Activated CD8-positive, alpha-beta memory T cell treated with anti-CD3 and anti-CD28 coated beads for 36 hours (primary cell): ENCODE measurements at regions not wholly inside any gene's neighbourhood (a gene's known extent, or its start where the extent isn't known, plus 50 kb on each side); places are given as distances from the start of the nearest gene placed in this dataset.

Experiments used
- CTCF ChIA-PET: fragments of 350-600 bp; sonication (Branson Sonifier 250); formaldehyde crosslinking; loops from one replicate; lab custom pipeline; 2021; ENCODE audit warnings: antibody characterized with exemption; lab: Charles Lee
- POLR2A ChIA-PET: fragments of 350-600 bp; sonication (Branson Sonifier 250); formaldehyde crosslinking; loops from one replicate; lab custom pipeline; 2021; ENCODE audit warnings: antibody characterized with exemption; lab: Charles Lee

DNA sequence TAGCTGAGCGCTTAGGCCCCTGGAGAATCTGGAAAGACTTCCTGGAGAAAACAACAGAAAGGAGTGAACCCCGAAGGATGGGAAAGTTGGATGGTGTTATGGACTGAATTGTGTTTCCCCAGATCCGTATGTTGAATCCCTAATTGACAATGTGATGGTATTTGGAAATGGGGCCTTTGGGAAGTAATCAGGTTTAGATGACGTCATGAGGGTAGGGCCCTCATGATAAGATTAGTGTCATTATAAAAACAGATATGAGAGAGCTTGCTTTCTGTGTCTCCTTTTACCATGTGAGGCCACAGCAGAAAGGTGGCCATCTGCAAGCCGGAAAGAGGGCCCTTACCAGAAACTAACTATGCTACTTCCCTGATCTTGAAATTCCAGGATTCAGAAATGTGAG, 159.5 kb downstream of the QDPR start:
- ChIA-PET POLR2A (no interaction called here), CTCF (interaction anchor here (0.6 kb wide), 1 partner anchor 11 kb away, joined by 3 read pairs; no protein-coding TSS in a partner anchor)

DNA sequence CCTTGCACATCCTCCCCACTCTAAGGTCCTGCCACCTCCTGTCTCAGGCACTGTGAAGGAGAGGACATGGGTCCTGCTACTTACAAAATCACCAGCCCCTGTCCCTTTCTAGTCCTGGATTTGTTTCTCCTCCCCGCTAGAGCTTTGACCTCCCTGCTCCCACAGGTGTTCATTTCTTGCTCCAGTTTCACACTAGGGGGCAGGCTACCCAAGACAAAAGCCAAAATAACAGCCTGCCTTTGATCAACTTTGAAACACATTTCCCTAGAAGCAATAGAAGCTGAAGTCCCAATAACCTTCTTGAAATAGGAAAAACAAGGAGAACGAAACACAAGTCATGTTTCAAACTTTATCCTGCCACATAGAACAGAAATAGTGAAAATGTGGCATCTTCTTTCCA, 164.4 kb downstream of the QDPR start:
- CTCF ChIA-PET, result interaction anchor here (1.0 to 2.7 kb wide), 4 partner anchors 9 to 125 kb away, joined by 3 to 15 read pairs (median 4); no protein-coding TSS in a partner anchor
- POLR2A ChIA-PET, result no interaction called here

GRCh38 chr4:17339376-17339775, 172.5 kb downstream of the QDPR start:
- POLR2A ChIA-PET, result no interaction called here

GRCh38 chr4:17336986-17337385, 174.9 kb downstream of the QDPR start:
- ChIA-PET POLR2A (no interaction called here), CTCF (interaction anchor here (0.6 to 1.1 kb wide), 3 partner anchors 11 to 34 kb away, joined by 3 to 4 read pairs (median 3); no protein-coding TSS in a partner anchor)

More at GRCh38 chr4:17339376-17339775, 172.5 kb downstream of the QDPR start:
- CTCF ChIA-PET, result no interaction called here

GRCh38 chr4:17336524-17336961, 175.3 kb downstream of the QDPR start:
- POLR2A ChIA-PET, result no interaction called here

GRCh38 chr4:17336069-17336468, 175.8 kb downstream of the QDPR start:
- ChIA-PET POLR2A (no interaction called here), CTCF (interaction anchor here (1.1 kb wide), 1 partner anchor 12 kb away, joined by 4 read pairs; no protein-coding TSS in a partner anchor)

More at GRCh38 chr4:17336524-17336961, 175.3 kb downstream of the QDPR start:
- CTCF ChIA-PET, result interaction anchor here (1.1 kb wide), 2 partner anchors 13 to 34 kb away, joined by 3 to 4 read pairs; no protein-coding TSS in a partner anchor

DNA sequence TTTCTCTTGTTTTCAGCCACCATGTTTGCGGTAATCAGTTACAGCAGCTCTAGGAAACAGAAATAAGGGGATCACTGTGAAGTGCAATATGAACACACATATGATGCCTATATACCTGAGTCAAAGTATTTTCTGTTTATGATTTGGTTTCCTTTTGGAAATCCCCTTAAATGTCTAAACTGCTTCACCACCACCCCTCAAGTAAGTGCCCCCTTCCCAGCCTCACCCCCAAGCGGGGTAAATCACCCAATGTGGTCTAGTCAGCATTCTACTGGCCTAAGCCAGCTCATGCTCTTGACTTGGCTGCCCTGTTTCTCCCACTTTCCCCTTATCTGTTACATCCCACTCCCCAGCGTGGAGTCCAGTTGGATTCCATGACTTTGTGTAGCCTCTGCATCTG, 176.5 kb downstream of the QDPR start:
- ChIA-PET CTCF (interaction anchor here (0.6 kb wide), 2 partner anchors 10 to 1885 kb away, joined by 3 read pairs; no protein-coding TSS in a partner anchor), POLR2A (no interaction called here)

- POLR2A ChIA-PET, result no interaction called here
- CTCF ChIA-PET, result interaction anchor here (0.7 kb wide), 1 partner anchor 426 kb away, joined by 3 read pairs; no protein-coding TSS in a partner anchor
Observed at GRCh38 chr4:17332478-17332877, 179.4 kb downstream of the QDPR start.

- ChIA-PET CTCF (no interaction called here), POLR2A (interaction anchor here (0.6 kb wide), 1 partner anchor 145 kb away, joined by 3 read pairs; no protein-coding TSS in a partner anchor)
Observed at GRCh38 chr4:17329046-17329445, 182.8 kb downstream of the QDPR start.

DNA sequence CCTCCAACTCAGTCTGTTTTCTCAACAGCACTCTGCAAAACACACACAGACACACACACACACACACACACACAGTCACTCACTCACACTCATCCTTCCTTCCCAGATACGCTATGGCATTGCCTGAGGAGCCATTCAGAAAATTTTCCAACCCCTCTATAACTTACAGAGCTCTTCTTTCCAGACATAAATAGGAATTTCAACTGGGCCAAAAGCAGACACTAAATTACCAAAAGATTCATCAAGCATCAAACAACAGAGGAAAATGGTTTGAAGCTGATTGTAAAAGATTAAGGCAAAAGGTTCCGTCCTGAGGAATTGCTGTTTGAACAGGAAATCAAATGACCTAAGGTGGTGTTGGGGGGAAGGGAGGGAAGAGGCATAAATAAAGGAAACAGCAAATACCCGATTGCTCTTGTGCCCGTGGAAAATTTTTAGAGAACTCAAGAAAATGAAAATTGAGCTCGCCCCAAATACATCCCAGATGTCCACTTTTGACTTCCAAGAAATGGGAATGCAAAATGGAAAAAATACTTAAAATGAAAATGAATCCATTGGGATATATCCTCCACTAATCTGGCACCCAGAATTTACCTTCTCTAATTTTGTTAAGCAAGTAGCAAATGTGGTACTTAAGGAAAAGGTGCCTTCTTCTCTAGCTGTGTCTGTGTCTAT, 183.6 kb downstream of the QDPR start:
- ChIA-PET POLR2A (interaction anchor here (0.6 kb wide), 1 partner anchor 145 kb away, joined by 3 read pairs; no protein-coding TSS in a partner anchor), CTCF (no interaction called here)

DNA sequence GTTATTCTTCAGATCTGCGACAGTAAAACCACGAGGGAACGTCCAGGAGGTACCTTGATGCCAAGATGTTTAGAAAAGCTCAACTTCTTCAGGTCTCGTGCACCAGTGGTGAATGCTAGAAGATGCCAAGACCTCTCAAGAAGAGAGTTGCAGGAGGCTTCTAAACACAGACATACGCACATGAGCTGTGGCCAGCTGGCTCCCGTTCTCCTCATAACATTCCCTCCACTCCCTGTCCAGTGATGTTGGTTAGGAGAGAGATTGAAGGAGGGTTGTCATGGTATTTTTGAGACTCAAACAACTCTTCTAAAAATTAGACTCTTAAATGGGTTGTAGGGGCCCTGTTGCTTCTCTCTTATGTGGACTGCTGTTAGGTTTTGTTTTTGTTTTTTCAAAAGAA, 184.3 kb downstream of the QDPR start:
- POLR2A ChIA-PET, result no interaction called here
- CTCF ChIA-PET, result no interaction called here

DNA sequence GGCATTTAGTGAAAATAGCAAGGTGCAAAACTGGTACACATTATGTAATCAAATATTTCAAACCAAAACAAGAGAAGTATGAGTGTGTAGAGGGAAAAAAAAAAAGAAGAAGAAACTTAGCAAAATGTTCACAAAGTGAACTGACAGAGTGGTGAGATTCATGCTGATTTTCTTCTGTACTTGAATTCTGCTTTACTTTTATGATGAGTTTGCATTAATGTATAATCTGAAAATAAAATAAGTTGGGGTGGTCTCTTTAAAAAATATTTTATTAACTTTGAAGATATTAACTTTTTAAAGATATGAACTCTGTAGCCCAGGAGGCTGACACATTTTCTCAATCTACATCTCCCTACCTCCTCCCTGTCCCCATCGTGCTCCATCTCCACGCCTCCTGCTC, 185.1 kb downstream of the QDPR start:
- POLR2A ChIA-PET, result no interaction called here
- CTCF ChIA-PET, result no interaction called here

GRCh38 chr4:17325098-17325497, 186.8 kb downstream of the QDPR start:
- ChIA-PET CTCF (interaction anchor here (0.6 to 1.2 kb wide), 5 partner anchors 10 to 1356 kb away, joined by 3 to 9 read pairs (median 4); no protein-coding TSS in a partner anchor), POLR2A (no interaction called here)

GRCh38 chr4:17324386-17324830, 187.5 kb downstream of the QDPR start:
- ChIA-PET CTCF (interaction anchor here (0.6 to 1.2 kb wide), 8 partner anchors 11 to 1362 kb away, joined by 3 to 9 read pairs (median 4); no protein-coding TSS in a partner anchor), POLR2A (no interaction called here)

- CTCF ChIA-PET, result interaction anchor here (0.8 to 1.2 kb wide), 4 partner anchors 13 to 1361 kb away, joined by 3 to 9 read pairs (median 4); no protein-coding TSS in a partner anchor
- POLR2A ChIA-PET, result no interaction called here
Observed at GRCh38 chr4:17323554-17324385, 188.1 kb downstream of the QDPR start.

- CTCF ChIA-PET, result no interaction called here
- POLR2A ChIA-PET, result no interaction called here
Observed at GRCh38 chr4:17322514-17322913, 189.4 kb downstream of the QDPR start.

DNA sequence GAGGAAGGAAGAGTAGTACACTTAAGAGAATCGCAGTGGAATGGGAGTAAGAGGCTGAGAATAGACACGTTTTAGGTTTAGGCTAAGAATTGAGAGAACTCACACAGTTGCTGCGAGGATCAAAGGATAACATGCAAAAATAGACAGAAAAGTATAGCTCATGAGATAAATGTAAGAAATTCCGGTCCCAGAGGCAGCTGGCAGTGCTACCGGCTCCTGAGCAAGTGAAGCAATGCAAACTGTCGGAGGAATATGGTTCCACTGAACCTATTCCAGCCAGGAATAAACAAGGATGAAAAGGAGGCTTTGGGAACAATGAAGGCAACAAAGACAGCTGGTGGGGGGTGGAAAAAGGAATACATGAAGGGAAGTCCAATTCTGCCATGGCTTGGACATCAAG, 191.8 kb downstream of the QDPR start:
- CTCF ChIA-PET, result interaction anchor here (0.9 kb wide), 1 partner anchor 9 kb away, joined by 3 read pairs; no protein-coding TSS in a partner anchor
- POLR2A ChIA-PET, result no interaction called here

DNA sequence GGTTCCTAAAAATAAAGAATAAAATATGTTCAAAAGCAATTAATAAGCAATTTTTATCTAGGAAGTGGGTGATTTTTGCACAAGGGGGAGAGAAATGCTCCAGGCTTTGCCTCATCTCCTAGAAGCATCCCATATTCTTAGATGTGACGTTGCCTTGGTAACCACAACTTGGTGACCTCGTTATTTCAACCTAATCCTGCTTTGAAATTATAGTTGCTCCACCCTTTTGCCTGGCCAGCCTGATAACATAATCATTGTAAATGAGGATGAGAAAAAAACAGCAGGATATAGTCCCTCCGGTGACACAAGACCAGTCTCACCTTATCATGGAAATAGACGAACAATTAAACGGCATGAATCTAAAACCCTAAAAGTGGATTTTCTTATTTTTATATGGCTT, 194.4 kb downstream of the QDPR start:
- CTCF ChIA-PET, result no interaction called here
- POLR2A ChIA-PET, result no interaction called here

- ChIA-PET POLR2A (no interaction called here), CTCF (no interaction called here)
Observed at GRCh38 chr4:17316566-17316965, 195.3 kb downstream of the QDPR start.
